ENCODE measurements at regions not wholly inside any gene's neighbourhood (a gene's known extent, or its start where the extent isn't known, plus 50 kb on each side); places are given as distances from the start of the nearest gene placed in this dataset.

DNA sequence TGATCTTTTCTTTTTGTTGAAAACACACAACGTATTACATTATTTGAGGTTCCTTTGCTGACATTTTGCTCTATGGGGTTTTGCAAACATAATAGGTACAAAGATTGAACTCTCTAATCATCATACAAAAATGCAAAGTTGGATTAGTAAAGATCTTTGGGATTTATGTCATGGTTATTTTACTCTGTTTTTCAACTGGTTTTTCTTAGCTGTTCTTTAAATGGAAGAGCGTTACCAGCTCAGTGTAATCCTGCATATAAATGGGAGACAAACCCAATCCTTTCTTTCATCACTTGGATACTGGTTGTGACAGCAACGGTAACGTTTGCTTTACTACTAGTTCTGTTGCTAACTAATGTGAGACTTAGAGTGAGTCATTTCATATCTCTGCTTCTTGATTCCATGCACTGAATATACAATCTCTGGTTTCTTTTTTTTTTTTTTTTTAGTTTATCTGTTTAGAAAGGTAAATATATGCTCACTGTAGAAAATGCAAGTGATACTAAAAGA, 104.9 kb upstream of the NOVA1 start:
- TF ChIP-seq FOXA1 (IDR thresholded peaks at IDR 0.05) (no peak), NFRKB (IDR thresholded peaks at IDR 0.05) (no peak), FOXM1 (IDR thresholded peaks at IDR 0.05; ENCODE audit: borderline replicate concordance) (no peak), FOXK2 (IDR thresholded peaks at IDR 0.05) (no peak), L3MBTL2 (conservative IDR thresholded peaks at IDR 0.05) (no peak), CTBP1 (IDR thresholded peaks at IDR 0.05; ENCODE audit: borderline replicate concordance) (no peak), BHLHE40 (IDR thresholded peaks at IDR 0.05; ENCODE audit: borderline replicate concordance) (no peak), ELF4 (IDR thresholded peaks at IDR 0.05) (no peak), HDGF (IDR thresholded peaks at IDR 0.05; ENCODE audit: borderline replicate concordance) (no peak), SP1 (IDR thresholded peaks at IDR 0.05) (no peak), SUZ12 (IDR thresholded peaks at IDR 0.05) (no peak), LEF1 (IDR thresholded peaks at IDR 0.05; ENCODE audit: borderline replicate concordance) (no peak), TARDBP (IDR thresholded peaks at IDR 0.05) (no peak), ARNT (IDR thresholded peaks at IDR 0.05) (no peak), ZNF384 (IDR thresholded peaks at IDR 0.05) (no peak)
- TF ChIP-seq, protein P1, sequence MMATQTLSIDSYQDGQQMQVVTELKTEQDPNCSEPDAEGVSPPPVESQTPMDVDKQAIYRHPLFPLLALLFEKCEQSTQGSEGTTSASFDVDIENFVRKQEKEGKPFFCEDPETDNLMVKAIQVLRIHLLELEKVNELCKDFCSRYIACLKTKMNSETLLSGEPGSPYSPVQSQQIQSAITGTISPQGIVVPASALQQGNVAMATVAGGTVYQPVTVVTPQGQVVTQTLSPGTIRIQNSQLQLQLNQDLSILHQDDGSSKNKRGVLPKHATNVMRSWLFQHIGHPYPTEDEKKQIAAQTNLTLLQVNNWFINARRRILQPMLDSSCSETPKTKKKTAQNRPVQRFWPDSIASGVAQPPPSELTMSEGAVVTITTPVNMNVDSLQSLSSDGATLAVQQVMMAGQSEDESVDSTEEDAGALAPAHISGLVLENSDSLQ (IDR thresholded peaks at IDR 0.05): no peak
- CTCF ChIA-PET: no interaction called here
- no peak for DNase-seq (ENCODE audit: extremely low spot score)
- POLR2A ChIA-PET: no interaction called here

DNA sequence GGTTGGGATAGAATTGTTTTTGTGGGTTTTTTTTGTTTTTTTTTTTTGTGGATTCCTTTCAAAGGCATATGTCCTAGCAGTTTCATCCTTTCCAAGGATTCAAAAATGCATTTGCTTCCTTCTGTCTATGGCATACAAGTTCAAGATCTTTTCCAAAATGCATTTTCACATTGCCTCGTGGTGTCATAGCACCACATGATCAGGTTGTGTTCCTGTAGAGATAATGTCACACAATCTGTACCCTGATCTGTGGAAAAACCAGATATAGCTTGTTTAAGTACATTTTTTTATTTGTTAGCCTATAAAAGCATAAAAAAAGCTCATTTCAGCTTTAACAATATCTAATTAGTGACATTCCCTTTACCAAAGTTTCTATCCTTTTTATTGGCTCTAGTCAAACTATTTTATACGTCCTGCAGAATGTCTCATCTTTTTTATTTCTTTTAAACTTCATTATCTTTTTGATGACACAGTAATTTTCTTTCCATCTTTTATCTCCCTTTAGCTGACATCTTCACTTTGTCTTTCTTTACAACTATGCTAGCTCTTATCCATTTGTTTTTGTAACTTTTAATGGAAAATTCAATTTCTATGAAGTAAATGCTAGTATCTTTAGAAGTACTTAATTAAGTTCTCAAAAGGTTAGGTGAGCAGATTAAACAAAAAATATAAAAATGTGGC, 106.0 kb upstream of the NOVA1 start:
- no peak for DNase-seq (ENCODE audit: extremely low spot score)
- POLR2A ChIA-PET: no interaction called here
- CTCF ChIA-PET: no interaction called here
- TF ChIP-seq, protein P1 (IDR thresholded peaks at IDR 0.05): no peak
- TF ChIP-seq FOXA1 (IDR thresholded peaks at IDR 0.05) (no peak), HDGF (IDR thresholded peaks at IDR 0.05; ENCODE audit: borderline replicate concordance) (no peak), FOXK2 (IDR thresholded peaks at IDR 0.05) (no peak), NFRKB (IDR thresholded peaks at IDR 0.05) (no peak)

DNA sequence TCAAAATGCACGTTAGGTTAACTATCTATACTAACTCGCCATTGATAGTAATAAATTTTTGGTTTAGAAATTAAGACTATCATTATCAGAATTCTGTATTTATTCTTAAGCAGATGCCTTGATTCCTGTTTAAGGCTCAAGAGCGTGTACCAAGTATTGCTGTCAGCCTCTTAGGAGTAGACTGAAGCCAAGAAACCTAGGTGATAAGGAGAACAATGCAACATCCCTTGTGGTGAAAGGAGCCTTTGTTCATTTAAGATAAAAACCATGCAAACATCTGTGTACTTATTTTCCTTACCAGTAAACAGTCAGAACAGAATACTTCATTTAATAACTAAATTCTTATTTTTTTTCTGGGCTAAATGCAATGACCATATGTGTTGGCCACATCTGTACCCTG, 109.4 kb upstream of the NOVA1 start:
- ChIA-PET CTCF (no interaction called here), POLR2A (no interaction called here)
- TF ChIP-seq FOXM1 (IDR thresholded peaks at IDR 0.05; ENCODE audit: borderline replicate concordance) (no peak), HDGF (IDR thresholded peaks at IDR 0.05; ENCODE audit: borderline replicate concordance) (no peak), BHLHE40 (IDR thresholded peaks at IDR 0.05; ENCODE audit: borderline replicate concordance) (no peak), ZNF384 (IDR thresholded peaks at IDR 0.05) (no peak), ELF4 (IDR thresholded peaks at IDR 0.05) (no peak), LEF1 (IDR thresholded peaks at IDR 0.05; ENCODE audit: borderline replicate concordance) (no peak), SUZ12 (IDR thresholded peaks at IDR 0.05) (no peak), L3MBTL2 (conservative IDR thresholded peaks at IDR 0.05) (no peak), NFRKB (IDR thresholded peaks at IDR 0.05) (no peak), ARNT (IDR thresholded peaks at IDR 0.05) (no peak), CTBP1 (IDR thresholded peaks at IDR 0.05; ENCODE audit: borderline replicate concordance) (no peak), TARDBP (IDR thresholded peaks at IDR 0.05) (no peak), FOXA1 (IDR thresholded peaks at IDR 0.05) (no peak)
- TF ChIP-seq, protein P1 (IDR thresholded peaks at IDR 0.05): no peak
- no peak for DNase-seq (ENCODE audit: extremely low spot score)

DNA sequence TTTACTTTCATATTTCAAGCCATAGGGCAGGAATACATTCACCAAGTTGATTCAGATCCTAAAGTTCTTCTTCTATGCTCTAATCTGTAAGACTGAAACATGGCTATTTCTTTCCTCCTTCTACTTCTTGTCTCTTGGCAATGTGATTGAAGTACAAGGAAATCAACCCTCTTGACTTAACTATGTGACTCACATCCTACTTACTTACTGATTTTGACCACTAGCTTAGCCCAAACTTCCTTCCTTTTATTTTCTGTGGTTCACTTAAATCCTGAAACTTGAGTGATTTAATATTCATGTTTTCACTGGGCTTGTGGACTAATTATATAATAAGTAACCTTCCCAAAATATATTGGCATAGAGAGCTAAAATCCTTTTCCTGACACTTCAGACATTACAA, 111.2 kb upstream of the NOVA1 start:
- CTCF ChIA-PET: no interaction called here
- POLR2A ChIA-PET: no interaction called here
- TF ChIP-seq, protein P1 (IDR thresholded peaks at IDR 0.05): no peak
- no peak for TF ChIP-seq SP1 (IDR thresholded peaks at IDR 0.05)
- no peak for TF ChIP-seq BHLHE40 (IDR thresholded peaks at IDR 0.05; ENCODE audit: borderline replicate concordance)
- TF ChIP-seq TARDBP (IDR thresholded peaks at IDR 0.05): no peak
- TF ChIP-seq HDGF (IDR thresholded peaks at IDR 0.05; ENCODE audit: borderline replicate concordance): no peak
- TF ChIP-seq CTBP1 (IDR thresholded peaks at IDR 0.05; ENCODE audit: borderline replicate concordance): no peak
- TF ChIP-seq ZNF384 (IDR thresholded peaks at IDR 0.05): no peak
- TF ChIP-seq SUZ12 (IDR thresholded peaks at IDR 0.05): no peak
- no peak for TF ChIP-seq LEF1 (IDR thresholded peaks at IDR 0.05; ENCODE audit: borderline replicate concordance)
- no peak for TF ChIP-seq FOXM1 (IDR thresholded peaks at IDR 0.05; ENCODE audit: borderline replicate concordance)
- no peak for TF ChIP-seq NFRKB (IDR thresholded peaks at IDR 0.05)
- TF ChIP-seq ARNT (IDR thresholded peaks at IDR 0.05): no peak
- TF ChIP-seq FOXA1 (IDR thresholded peaks at IDR 0.05): no peak
- no peak for TF ChIP-seq ELF4 (IDR thresholded peaks at IDR 0.05)
- TF ChIP-seq FOXK2 (IDR thresholded peaks at IDR 0.05): no peak
- DNase-seq (ENCODE audit: extremely low spot score): no peak

DNA sequence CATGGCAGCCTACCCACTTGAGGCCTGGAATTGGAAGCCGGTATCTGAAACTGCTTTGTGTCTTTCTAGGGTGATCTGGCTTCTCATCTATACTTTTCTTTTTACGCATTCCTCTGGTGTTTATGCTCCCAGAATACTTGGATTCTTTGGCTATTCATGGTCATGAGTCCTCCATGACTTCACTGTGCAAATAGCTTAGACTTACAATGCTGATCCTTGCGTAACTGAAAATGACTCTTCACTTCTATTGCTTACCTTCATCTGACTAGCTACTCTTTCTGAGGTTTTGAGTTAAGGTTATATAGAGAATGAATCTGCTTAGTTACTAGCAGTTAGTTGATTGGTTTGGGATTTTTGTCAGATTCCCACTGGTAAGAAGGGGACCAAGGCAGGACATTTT, 121.7 kb upstream of the NOVA1 start:
- TF ChIP-seq TARDBP (IDR thresholded peaks at IDR 0.05): no peak
- TF ChIP-seq SUZ12 (IDR thresholded peaks at IDR 0.05): no peak
- TF ChIP-seq CTBP1 (IDR thresholded peaks at IDR 0.05; ENCODE audit: borderline replicate concordance): no peak
- TF ChIP-seq ARNT (IDR thresholded peaks at IDR 0.05): no peak
- no peak for TF ChIP-seq FOXK2 (IDR thresholded peaks at IDR 0.05)
- no peak for TF ChIP-seq FOXM1 (IDR thresholded peaks at IDR 0.05; ENCODE audit: borderline replicate concordance)
- no peak for TF ChIP-seq ELF4 (IDR thresholded peaks at IDR 0.05)
- TF ChIP-seq ZNF384 (IDR thresholded peaks at IDR 0.05): no peak
- no peak for TF ChIP-seq SP1 (IDR thresholded peaks at IDR 0.05)
- no peak for TF ChIP-seq FOXA1 (IDR thresholded peaks at IDR 0.05)
- no peak for TF ChIP-seq HDGF (IDR thresholded peaks at IDR 0.05; ENCODE audit: borderline replicate concordance)
- no peak for TF ChIP-seq L3MBTL2 (conservative IDR thresholded peaks at IDR 0.05)
- no peak for TF ChIP-seq NFRKB (IDR thresholded peaks at IDR 0.05)
- CTCF ChIA-PET: no interaction called here
- POLR2A ChIA-PET: no interaction called here
- no peak for DNase-seq (ENCODE audit: extremely low spot score)

Measured in HEK293T (cell line).